ENCODE measurements at regions not wholly inside any gene's neighbourhood (a gene's known extent, or its start where the extent isn't known, plus 50 kb on each side); places are given as distances from the start of the nearest gene placed in this dataset.

- Histone ChIP-seq H3K4me3 (no peak overlapping the region), H2AFZ (ENCODE audit: control insufficient read depth, low read depth, low read length) (no peak overlapping the region), H3K9ac (ENCODE audit: control insufficient read depth, insufficient read depth, low read length) (no peak overlapping the region), H3K27me3 (replicated peaks in 1 of 2; ENCODE audit: control insufficient read depth in 2 of 2, insufficient read depth in 2 of 2, low read length in 1 of 2) (no peaks in the 10 kb centered on the region), H3K79me2 (ENCODE audit: control insufficient read depth, insufficient read depth, low read length) (no peaks in the 10 kb centered on the region), H3K4me1 (ENCODE audit: control insufficient read depth, insufficient read depth, low read length) (no peaks in the 10 kb centered on the region), H3K9me3 (replicated peaks; ENCODE audit: control insufficient read depth, insufficient read depth, low read length) (no peaks in the 10 kb centered on the region), H3K36me3 (ENCODE audit: control insufficient read depth in 2 of 2, insufficient read depth in 2 of 2, low read length in 1 of 2) (no peaks in the 10 kb centered on the region), H4K20me1 (ENCODE audit: control insufficient read depth, insufficient read depth) (no peaks in the 10 kb centered on the region), H3K4me2 (ENCODE audit: control insufficient read depth, insufficient read depth) (no peak overlapping the region), H3K27ac (ENCODE audit: control insufficient read depth, insufficient read depth) (no peak overlapping the region)
- DNase-seq (ENCODE audit: low read depth, low spot score) (no peak), FAIRE-seq (no peak), ATAC-seq (no peak)
- in situ Hi-C loops (cut with MboI) (no loop called here), intact Hi-C loops (cut with micrococcal nuclease; ENCODE audit: unreplicated experiment) (no loop called here)
- ChIA-PET SMC1A (ENCODE audit: uncharacterized antibody, unreplicated experiment) (no interaction called here), RAD21 (ENCODE audit: unreplicated experiment) (no interaction called here), POLR2A (no interaction called here), CTCF (no interaction called here)
- 9% methylated on average over 4 of the region's 4 CpGs for WGBS (ENCODE audit: insufficient coverage, insufficient replicate concordance, low lambda C conversion rate, missing lambda C conversion rate)
- BruUV-seq (replicated peaks), result no TSS peak
- TF ChIP-seq SUZ12 (IDR thresholded peaks at IDR 0.05; ENCODE audit: unreplicated experiment), result no peak
- no peak for TF ChIP-seq NFYB (IDR thresholded peaks at IDR 0.05; ENCODE audit: insufficient read depth, low read depth, low read length)
- TF ChIP-seq ATF7 (IDR thresholded peaks at IDR 0.05; ENCODE audit: low read depth), result no peak
- TF ChIP-seq ASH2L (IDR thresholded peaks at IDR 0.05; ENCODE audit: borderline replicate concordance, low read depth), result no peak
- TF ChIP-seq, protein P1, sequence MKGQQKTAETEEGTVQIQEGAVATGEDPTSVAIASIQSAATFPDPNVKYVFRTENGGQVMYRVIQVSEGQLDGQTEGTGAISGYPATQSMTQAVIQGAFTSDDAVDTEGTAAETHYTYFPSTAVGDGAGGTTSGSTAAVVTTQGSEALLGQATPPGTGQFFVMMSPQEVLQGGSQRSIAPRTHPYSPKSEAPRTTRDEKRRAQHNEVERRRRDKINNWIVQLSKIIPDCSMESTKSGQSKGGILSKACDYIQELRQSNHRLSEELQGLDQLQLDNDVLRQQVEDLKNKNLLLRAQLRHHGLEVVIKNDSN (IDR thresholded peaks at IDR 0.05; ENCODE audit: borderline replicate concordance, extremely low read length, insufficient read depth, low read depth, low read length), result no peak
These were observed 746.9 kb downstream of the FAT4 start for GRCh38 chr4:126061655-126062054.

GRCh38 chr4:126065016-126065415 is 750.3 kb downstream of the FAT4 start:
- no peaks in the 10 kb centered on the region for H3K79me2 ChIP-seq (ENCODE audit: control insufficient read depth, insufficient read depth, low read length)
- TF ChIP-seq NR2C1 (IDR thresholded peaks at IDR 0.05) (no peak), STAT3 (IDR thresholded peaks at IDR 0.05; ENCODE audit: low read depth, low read length) (no peak), SUZ12 (IDR thresholded peaks at IDR 0.05; ENCODE audit: unreplicated experiment) (no peak), SUPT20H (IDR thresholded peaks at IDR 0.05; ENCODE audit: borderline replicate concordance, control insufficient read depth, low read depth, low read length) (no peak), HSF1 (IDR thresholded peaks at IDR 0.05; ENCODE audit: low read depth, low read length) (no peak), CBX3 (IDR thresholded peaks at IDR 0.05; ENCODE audit: borderline replicate concordance, low read depth) (no peak), CREB1 (IDR thresholded peaks at IDR 0.05; ENCODE audit: low read depth) (no peak), RELB (IDR thresholded peaks at IDR 0.05; ENCODE audit: low read depth) (no peak), CHD4 (IDR thresholded peaks at IDR 0.05) (no peak)
- TF ChIP-seq, protein P2, sequence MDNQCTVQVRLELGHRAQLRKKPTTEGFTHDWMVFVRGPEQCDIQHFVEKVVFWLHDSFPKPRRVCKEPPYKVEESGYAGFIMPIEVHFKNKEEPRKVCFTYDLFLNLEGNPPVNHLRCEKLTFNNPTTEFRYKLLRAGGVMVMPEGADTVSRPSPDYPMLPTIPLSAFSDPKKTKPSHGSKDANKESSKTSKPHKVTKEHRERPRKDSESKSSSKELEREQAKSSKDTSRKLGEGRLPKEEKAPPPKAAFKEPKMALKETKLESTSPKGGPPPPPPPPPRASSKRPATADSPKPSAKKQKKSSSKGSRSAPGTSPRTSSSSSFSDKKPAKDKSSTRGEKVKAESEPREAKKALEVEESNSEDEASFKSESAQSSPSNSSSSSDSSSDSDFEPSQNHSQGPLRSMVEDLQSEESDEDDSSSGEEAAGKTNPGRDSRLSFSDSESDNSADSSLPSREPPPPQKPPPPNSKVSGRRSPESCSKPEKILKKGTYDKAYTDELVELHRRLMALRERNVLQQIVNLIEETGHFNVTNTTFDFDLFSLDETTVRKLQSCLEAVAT (IDR thresholded peaks at IDR 0.05), result no peak

More at GRCh38 chr4:126065016-126065415, 750.3 kb downstream of the FAT4 start:
- intact Hi-C loops (cut with micrococcal nuclease; ENCODE audit: unreplicated experiment), result no loop called here
- H4K20me1 ChIP-seq (ENCODE audit: control insufficient read depth, insufficient read depth), result no peaks in the 10 kb centered on the region
- in situ Hi-C loops (cut with MboI), result no loop called here
- ChIA-PET RAD21 (ENCODE audit: unreplicated experiment) (no interaction called here), CTCF (no interaction called here), POLR2A (no interaction called here), SMC1A (ENCODE audit: uncharacterized antibody, unreplicated experiment) (no interaction called here)
- H2AFZ ChIP-seq (ENCODE audit: control insufficient read depth, low read depth, low read length), result no peak overlapping the region
- BruUV-seq (replicated peaks), result no TSS peak
- H3K27ac ChIP-seq (ENCODE audit: control insufficient read depth, insufficient read depth), result no peak overlapping the region
- no peak for FAIRE-seq
- H3K4me2 ChIP-seq (ENCODE audit: control insufficient read depth, insufficient read depth), result no peak overlapping the region
- no peaks in the 10 kb centered on the region for H3K4me1 ChIP-seq (ENCODE audit: control insufficient read depth, insufficient read depth, low read length)
- H3K36me3 ChIP-seq (ENCODE audit: control insufficient read depth in 2 of 2, insufficient read depth in 2 of 2, low read length in 1 of 2), result no peaks in the 10 kb centered on the region
- no peak for DNase-seq (ENCODE audit: low read depth, low spot score)
- H3K4me3 ChIP-seq, result no peak overlapping the region
- no peaks in the 10 kb centered on the region for H3K9me3 ChIP-seq (replicated peaks; ENCODE audit: control insufficient read depth, insufficient read depth, low read length)
- no peaks in the 10 kb centered on the region for H3K27me3 ChIP-seq (replicated peaks in 1 of 2; ENCODE audit: control insufficient read depth in 2 of 2, insufficient read depth in 2 of 2, low read length in 1 of 2)
- H3K9ac ChIP-seq (ENCODE audit: control insufficient read depth, insufficient read depth, low read length), result no peak overlapping the region
- no peak for ATAC-seq
